ENCODE measurements at regions not wholly inside any gene's neighbourhood (a gene's known extent, or its start where the extent isn't known, plus 50 kb on each side); places are given as distances from the start of the nearest gene placed in this dataset.

DNA sequence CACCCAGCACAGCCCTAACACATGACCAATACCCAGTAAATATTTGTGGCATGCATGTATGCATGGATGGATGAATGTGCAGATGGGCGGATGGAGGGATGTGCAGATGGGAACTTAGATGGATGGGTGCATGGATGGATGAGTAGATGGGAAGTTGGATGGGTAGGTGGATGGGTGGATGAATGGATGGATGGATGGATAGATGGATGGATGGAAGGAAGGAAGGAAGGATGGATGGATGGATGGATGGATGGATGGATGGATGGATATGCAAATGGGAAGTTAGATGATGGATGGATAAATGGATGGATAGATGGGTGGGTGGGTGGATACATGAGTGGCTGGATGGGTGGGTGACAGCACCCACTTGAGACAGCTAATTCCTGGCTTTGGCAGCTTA is 193.2 kb upstream of the TNRC6C start:
- H3K27me3 Mint-ChIP-seq (ENCODE audit: low read depth, poor library complexity), result peaks cover 20% of the 10 kb centered on the region
- no peak for DNase-seq
- H3K4me3 Mint-ChIP-seq, result no peak overlapping the region
- TF ChIP-seq, protein P1, sequence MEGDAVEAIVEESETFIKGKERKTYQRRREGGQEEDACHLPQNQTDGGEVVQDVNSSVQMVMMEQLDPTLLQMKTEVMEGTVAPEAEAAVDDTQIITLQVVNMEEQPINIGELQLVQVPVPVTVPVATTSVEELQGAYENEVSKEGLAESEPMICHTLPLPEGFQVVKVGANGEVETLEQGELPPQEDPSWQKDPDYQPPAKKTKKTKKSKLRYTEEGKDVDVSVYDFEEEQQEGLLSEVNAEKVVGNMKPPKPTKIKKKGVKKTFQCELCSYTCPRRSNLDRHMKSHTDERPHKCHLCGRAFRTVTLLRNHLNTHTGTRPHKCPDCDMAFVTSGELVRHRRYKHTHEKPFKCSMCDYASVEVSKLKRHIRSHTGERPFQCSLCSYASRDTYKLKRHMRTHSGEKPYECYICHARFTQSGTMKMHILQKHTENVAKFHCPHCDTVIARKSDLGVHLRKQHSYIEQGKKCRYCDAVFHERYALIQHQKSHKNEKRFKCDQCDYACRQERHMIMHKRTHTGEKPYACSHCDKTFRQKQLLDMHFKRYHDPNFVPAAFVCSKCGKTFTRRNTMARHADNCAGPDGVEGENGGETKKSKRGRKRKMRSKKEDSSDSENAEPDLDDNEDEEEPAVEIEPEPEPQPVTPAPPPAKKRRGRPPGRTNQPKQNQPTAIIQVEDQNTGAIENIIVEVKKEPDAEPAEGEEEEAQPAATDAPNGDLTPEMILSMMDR (IDR thresholded peaks at IDR 0.05), result no peak
- no peaks in the 10 kb centered on the region for H3K9me3 Mint-ChIP-seq
- H3K27ac Mint-ChIP-seq, result no peak overlapping the region
- no peaks in the 10 kb centered on the region for H3K36me3 Mint-ChIP-seq (ENCODE audit: low read depth)
- peaks cover 7% of the 10 kb centered on the region for H3K4me1 Mint-ChIP-seq

DNA sequence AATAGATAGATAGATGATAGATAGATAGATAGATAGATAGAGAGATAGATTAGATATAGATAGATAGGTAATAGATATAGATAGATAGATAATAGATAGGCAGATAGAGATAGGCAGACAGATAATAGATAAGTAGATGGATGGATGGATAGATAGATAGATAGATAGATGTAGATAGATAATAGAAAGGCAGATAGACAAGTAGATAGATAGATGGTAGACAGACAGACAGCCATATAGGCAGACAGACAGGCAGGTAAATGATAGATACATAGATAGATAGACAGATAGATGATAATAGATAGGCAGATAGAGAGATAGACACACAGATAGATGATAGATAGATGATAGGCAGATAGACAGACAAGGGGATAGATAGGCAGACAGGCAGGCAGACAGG is 191.4 kb upstream of the TNRC6C start:
- TF ChIP-seq, protein P1 (IDR thresholded peaks at IDR 0.05), result no peak
- DNase-seq, result no peak
- Mint-ChIP-seq H3K4me3 (no peak overlapping the region), H3K9me3 (no peaks in the 10 kb centered on the region), H3K27ac (no peak overlapping the region), H3K4me1 (peaks cover 21% of the 10 kb centered on the region), H3K36me3 (ENCODE audit: low read depth) (no peaks in the 10 kb centered on the region), H3K27me3 (ENCODE audit: low read depth, poor library complexity) (peaks cover 14% of the 10 kb centered on the region)

DNA sequence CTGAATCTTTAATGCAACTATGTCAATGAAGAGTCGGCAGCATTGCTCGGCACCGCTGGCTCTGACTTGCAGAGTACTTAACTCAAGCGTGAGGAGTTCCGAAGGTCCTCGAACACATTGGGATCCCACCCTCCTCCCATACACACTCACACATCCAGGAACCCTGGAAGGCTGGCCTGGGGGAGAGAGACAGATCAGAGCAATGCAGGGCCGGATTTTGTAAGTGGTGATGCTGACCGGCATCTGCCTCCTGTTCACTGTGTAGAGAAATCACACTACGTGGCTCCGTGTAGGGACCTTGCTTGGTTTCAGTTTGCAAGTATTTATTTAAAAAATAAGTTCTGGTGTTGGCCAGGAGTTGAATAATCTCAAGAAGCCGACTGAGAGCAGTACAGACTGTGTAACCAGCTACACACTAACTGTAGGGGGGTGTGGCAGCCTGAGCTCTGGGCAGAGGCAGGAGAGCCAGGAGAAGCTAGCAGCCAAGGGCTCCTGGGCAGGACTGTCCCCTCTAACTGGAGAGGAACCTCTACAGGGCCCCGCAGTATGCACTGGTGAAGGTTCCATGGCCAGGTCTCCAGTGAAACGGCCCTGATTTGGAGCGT is 190.2 kb upstream of the TNRC6C start:
- Mint-ChIP-seq H3K4me1 (peaks cover 31% of the 10 kb centered on the region), H3K4me3 (no peak overlapping the region), H3K36me3 (ENCODE audit: low read depth) (no peaks in the 10 kb centered on the region), H3K27me3 (ENCODE audit: low read depth, poor library complexity) (peaks cover 19% of the 10 kb centered on the region), H3K9me3 (no peaks in the 10 kb centered on the region), H3K27ac (no peak overlapping the region)
- no peak for DNase-seq
- TF ChIP-seq, protein P1 (IDR thresholded peaks at IDR 0.05), result no peak

DNA sequence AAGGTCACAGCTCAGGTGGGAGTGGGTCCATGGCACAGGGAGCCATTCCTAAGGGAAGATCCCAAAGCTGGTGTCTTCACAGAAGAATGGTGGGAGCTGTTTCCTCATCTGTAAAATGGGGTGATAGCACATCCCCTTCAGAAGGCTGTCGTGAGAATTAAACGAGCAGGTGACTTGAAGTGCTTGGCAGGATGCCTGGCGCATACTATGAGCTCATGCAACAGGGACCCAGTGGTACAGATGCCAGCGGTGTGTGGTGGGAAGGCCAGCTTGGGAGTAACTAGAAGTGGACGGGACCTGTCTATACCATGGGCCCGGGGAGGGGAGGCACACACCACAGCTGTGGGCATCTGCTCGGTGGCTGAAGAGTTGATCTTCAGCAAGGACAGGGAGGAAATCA is 189.3 kb upstream of the TNRC6C start:
- no peaks in the 10 kb centered on the region for H3K9me3 Mint-ChIP-seq
- H3K4me3 Mint-ChIP-seq, result no peak overlapping the region
- TF ChIP-seq, protein P1 (IDR thresholded peaks at IDR 0.05), result no peak
- H3K27me3 Mint-ChIP-seq (ENCODE audit: low read depth, poor library complexity), result peaks cover 17% of the 10 kb centered on the region
- H3K4me1 Mint-ChIP-seq, result peaks cover 27% of the 10 kb centered on the region
- no peak for DNase-seq
- peak overlapping the region; percentile 62 for H3K27ac Mint-ChIP-seq
- no peaks in the 10 kb centered on the region for H3K36me3 Mint-ChIP-seq (ENCODE audit: low read depth)

DNA sequence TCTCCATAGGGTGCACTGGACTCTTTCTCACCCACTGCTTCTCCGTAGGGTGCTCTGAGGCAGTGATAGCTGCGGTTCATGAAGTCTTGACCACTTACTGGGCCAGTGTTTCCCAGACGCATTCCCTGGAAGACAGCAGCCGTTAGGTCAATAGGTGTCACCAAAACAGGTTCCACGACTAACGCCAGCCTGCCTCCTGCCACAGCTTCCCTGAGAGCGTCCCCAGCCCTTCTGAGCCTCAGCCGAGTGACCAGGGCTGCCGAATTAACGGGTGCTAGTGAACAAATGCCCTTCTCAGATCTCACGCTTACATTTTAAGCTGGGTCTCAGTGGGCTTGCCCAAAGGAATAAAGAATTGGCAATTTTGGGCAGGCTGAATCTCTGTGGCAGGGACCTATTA is 188.7 kb upstream of the TNRC6C start:
- no peak overlapping the region for H3K27ac Mint-ChIP-seq
- TF ChIP-seq, protein P1 (IDR thresholded peaks at IDR 0.05), result no peak
- H3K36me3 Mint-ChIP-seq (ENCODE audit: low read depth), result no peaks in the 10 kb centered on the region
- DNase-seq, result no peak
- H3K4me1 Mint-ChIP-seq, result peaks cover 27% of the 10 kb centered on the region
- H3K9me3 Mint-ChIP-seq, result peaks cover 2% of the 10 kb centered on the region
- H3K4me3 Mint-ChIP-seq, result no peak overlapping the region
- peaks cover 14% of the 10 kb centered on the region for H3K27me3 Mint-ChIP-seq (ENCODE audit: low read depth, poor library complexity)
